Hepatocyte (in vitro differentiated cells): ENCODE measurements at regions not wholly inside any gene's neighbourhood (a gene's known extent, or its start where the extent isn't known, plus 50 kb on each side); places are given as distances from the start of the nearest gene placed in this dataset.

Experiments
- DNase-seq: peaks from one replicate; pipeline ENCODE4 v3.0.0-alpha.2; 2016; ENCODE audit warnings: low spot score
- H2AFZ ChIP-seq: fragments of 200-600 bp; sonication (generic); 2 replicates; pipeline ENCODE4 v1.6.0; 2016; ENCODE audit warnings: antibody characterized with exemption, mild to moderate bottlenecking
- H3K27ac ChIP-seq: fragments of 200-600 bp; sonication (generic); 2 replicates; pipeline ENCODE4 v1.5.1; 2016; ENCODE audit warnings: mild to moderate bottlenecking
- H3K27me3 ChIP-seq: fragments of 200-600 bp; sonication (generic); 2 replicates; pipeline ENCODE4 v1.6.1; 2016
- H3K36me3 ChIP-seq: fragments of 200-600 bp; sonication (generic); replicated peaks from 2 replicates; pipeline ENCODE4 v1.5.1; 2016; ENCODE audit warnings: low read depth; ENCODE audit not compliant: insufficient read depth
- H3K4me1 ChIP-seq: fragments of 200-600 bp; sonication (generic); 2 replicates; pipeline ENCODE4 v1.5.1; 2016; ENCODE audit warnings: mild to moderate bottlenecking, moderate library complexity; ENCODE audit not compliant: insufficient read depth
- H3K4me2 ChIP-seq: fragments of 200-600 bp; sonication (generic); 2 replicates; pipeline ENCODE4 v1.6.0; 2016
- H3K4me3 ChIP-seq: fragments of 200-600 bp; sonication (generic); 2 replicates; pipeline ENCODE4 v1.5.1; 2016; ENCODE audit warnings: mild to moderate bottlenecking
- H3K79me2 ChIP-seq: fragments of 200-600 bp; sonication (generic); 2 replicates; pipeline ENCODE4 v1.6.0; 2017; ENCODE audit warnings: mild to moderate bottlenecking
- H3K9me2 ChIP-seq: fragments of 200-600 bp; sonication (generic); replicated peaks from 2 replicates; pipeline ENCODE4 v1.6.0; 2017; ENCODE audit warnings: mild to moderate bottlenecking; ENCODE audit not compliant: insufficient read depth
- H3K9me3 ChIP-seq: fragments of 200-600 bp; sonication (generic); 2 replicates; pipeline ENCODE4 v1.5.1; 2016; ENCODE audit warnings: low read depth, mild to moderate bottlenecking
- H4K20me1 ChIP-seq: fragments of 200-600 bp; sonication (generic); 2 replicates; pipeline ENCODE4 v1.6.0; 2016; ENCODE audit warnings: mild to moderate bottlenecking; ENCODE audit not compliant: insufficient read depth, poor library complexity, severe bottlenecking
- CTCF ChIP-seq: fragments of 200-600 bp; sonication (generic); IDR thresholded peaks from 2 replicates; pipeline ENCODE4 v1.5.1; 2016; ENCODE audit warnings: antibody characterized with exemption, mild to moderate bottlenecking; ENCODE audit not compliant: poor library complexity
- EZH2 ChIP-seq: fragments of 200-600 bp; sonication (generic); IDR thresholded peaks from 2 replicates; pipeline ENCODE4 v1.6.1; 2016; ENCODE audit warnings: antibody characterized with exemption, mild to moderate bottlenecking, borderline replicate concordance
- EZH2phosphoT487 ChIP-seq: fragments of 200-600 bp; sonication (generic); IDR thresholded peaks from one replicate; pipeline ENCODE4 v1.6.1; 2018; ENCODE audit warnings: antibody characterized with exemption, mild to moderate bottlenecking, low read depth, moderate library complexity; ENCODE audit not compliant: unreplicated experiment, severe bottlenecking
- WGBS: methylation state at CpG from one replicate; pipeline ENCODE4 v1.1.6; 2016; ENCODE audit warnings: low lambda C conversion rate; ENCODE audit errors: missing lambda C conversion rate; 5-methylcytosine and 5-hydroxymethylcytosine counted together

GRCh38 chr20:54353292-54353691 is 122.1 kb upstream of the DOK5 start:
- 90% methylated on average over 4 of the region's 4 CpGs for WGBS
- no peaks in the 10 kb centered on the region for H4K20me1 ChIP-seq
- TF ChIP-seq CTCF (no peak), EZH2 (no peak), EZH2phosphoT487 (no peak)

GRCh38 chr20:54355631-54356280 is 119.6 kb upstream of the DOK5 start:
- H2AFZ ChIP-seq, result no peak overlapping the region
- no peaks in the 10 kb centered on the region for H3K9me2 ChIP-seq
- H3K27ac ChIP-seq, result no peak overlapping the region
- no peaks in the 10 kb centered on the region for H3K9me3 ChIP-seq
- H3K36me3 ChIP-seq, result no peaks in the 10 kb centered on the region
- H3K79me2 ChIP-seq, result no peaks in the 10 kb centered on the region
- no peak overlapping the region for H3K4me2 ChIP-seq
- no peak for DNase-seq
- WGBS, result 73% methylated on average over 7 of the region's 7 CpGs
- no peaks in the 10 kb centered on the region for H3K4me1 ChIP-seq
- no peaks in the 10 kb centered on the region for H3K27me3 ChIP-seq
- no peak overlapping the region for H3K4me3 ChIP-seq
- no peak for TF ChIP-seq EZH2phosphoT487
- TF ChIP-seq EZH2, result no peak
- TF ChIP-seq CTCF, result no peak
- H4K20me1 ChIP-seq, result no peaks in the 10 kb centered on the region

More at GRCh38 chr20:54353292-54353691, 122.1 kb upstream of the DOK5 start:
- no peak overlapping the region for H2AFZ ChIP-seq
- no peaks in the 10 kb centered on the region for H3K27me3 ChIP-seq
- H3K4me2 ChIP-seq, result no peak overlapping the region
- no peak overlapping the region for H3K4me3 ChIP-seq
- H3K9me3 ChIP-seq, result no peaks in the 10 kb centered on the region
- H3K9me2 ChIP-seq, result no peaks in the 10 kb centered on the region
- DNase-seq, result no peak
- no peaks in the 10 kb centered on the region for H3K4me1 ChIP-seq
- no peak overlapping the region for H3K27ac ChIP-seq
- no peaks in the 10 kb centered on the region for H3K36me3 ChIP-seq
- no peaks in the 10 kb centered on the region for H3K79me2 ChIP-seq

GRCh38 chr20:54356801-54357200 is 118.6 kb upstream of the DOK5 start:
- H3K27me3 ChIP-seq, result no peaks in the 10 kb centered on the region
- H3K4me3 ChIP-seq, result no peak overlapping the region
- no peaks in the 10 kb centered on the region for H3K9me2 ChIP-seq
- no peak for TF ChIP-seq CTCF
- no peak for TF ChIP-seq EZH2
- no peak for TF ChIP-seq EZH2phosphoT487
- no peaks in the 10 kb centered on the region for H4K20me1 ChIP-seq
- H2AFZ ChIP-seq, result no peak overlapping the region
- no peaks in the 10 kb centered on the region for H3K9me3 ChIP-seq
- H3K27ac ChIP-seq, result no peak overlapping the region
- no peaks in the 10 kb centered on the region for H3K79me2 ChIP-seq
- no peaks in the 10 kb centered on the region for H3K36me3 ChIP-seq
- H3K4me2 ChIP-seq, result no peak overlapping the region
- no peaks in the 10 kb centered on the region for H3K4me1 ChIP-seq
- DNase-seq, result no peak
